Liver (tissue), 3 donors: ENCODE measurements at regions not wholly inside any gene's neighbourhood (a gene's known extent, or its start where the extent isn't known, plus 50 kb on each side); places are given as distances from the start of the nearest gene placed in this dataset.

ENCODE experiments used
- TF ChIP-seq, protein P1 (sequence below): IDR thresholded peaks from 2 replicates; pipeline ENCODE4 v1.6.1; 2016; ENCODE audit warnings: antibody characterized with exemption
- TF ChIP-seq, protein P2 (sequence below): IDR thresholded peaks from 2 replicates; pipeline ENCODE4 v1.6.1; 2016; ENCODE audit warnings: antibody characterized with exemption
- TF ChIP-seq, protein P3 (sequence below): fragments of 150-350 bp; IDR thresholded peaks from 2 replicates; pipeline ENCODE4 v1.5.1; 2017; ENCODE audit warnings: improper control_type of control experiment, low read depth, low read length; ENCODE audit not compliant: missing input control
- donor health status: healthy.
- donor health status: healthy.

DNA sequence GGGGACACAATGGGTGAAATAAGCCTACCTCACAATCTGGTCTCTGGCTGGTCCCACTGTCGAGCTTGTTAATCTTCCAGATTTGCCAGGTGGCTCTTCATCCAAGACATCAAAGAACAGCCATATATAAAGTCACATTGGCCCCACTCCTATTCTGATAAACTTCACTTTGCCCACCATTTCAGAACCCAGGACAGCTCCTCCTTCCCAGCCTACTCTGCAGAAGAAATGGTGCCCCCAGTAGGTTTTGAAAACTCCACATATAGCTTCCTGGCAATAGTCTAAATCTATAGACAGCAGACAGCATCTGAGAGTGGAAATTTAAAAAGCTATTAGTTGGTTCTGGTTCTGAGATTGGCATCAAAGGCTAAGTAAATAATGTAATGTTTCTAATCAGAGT is 143.1 kb upstream of the PCSK2 start:
- TF ChIP-seq, protein P1, sequence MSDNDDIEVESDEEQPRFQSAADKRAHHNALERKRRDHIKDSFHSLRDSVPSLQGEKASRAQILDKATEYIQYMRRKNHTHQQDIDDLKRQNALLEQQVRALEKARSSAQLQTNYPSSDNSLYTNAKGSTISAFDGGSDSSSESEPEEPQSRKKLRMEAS, result no peak
- TF ChIP-seq, protein P2, sequence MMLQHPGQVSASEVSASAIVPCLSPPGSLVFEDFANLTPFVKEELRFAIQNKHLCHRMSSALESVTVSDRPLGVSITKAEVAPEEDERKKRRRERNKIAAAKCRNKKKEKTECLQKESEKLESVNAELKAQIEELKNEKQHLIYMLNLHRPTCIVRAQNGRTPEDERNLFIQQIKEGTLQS, result no peak
- TF ChIP-seq, protein P3, sequence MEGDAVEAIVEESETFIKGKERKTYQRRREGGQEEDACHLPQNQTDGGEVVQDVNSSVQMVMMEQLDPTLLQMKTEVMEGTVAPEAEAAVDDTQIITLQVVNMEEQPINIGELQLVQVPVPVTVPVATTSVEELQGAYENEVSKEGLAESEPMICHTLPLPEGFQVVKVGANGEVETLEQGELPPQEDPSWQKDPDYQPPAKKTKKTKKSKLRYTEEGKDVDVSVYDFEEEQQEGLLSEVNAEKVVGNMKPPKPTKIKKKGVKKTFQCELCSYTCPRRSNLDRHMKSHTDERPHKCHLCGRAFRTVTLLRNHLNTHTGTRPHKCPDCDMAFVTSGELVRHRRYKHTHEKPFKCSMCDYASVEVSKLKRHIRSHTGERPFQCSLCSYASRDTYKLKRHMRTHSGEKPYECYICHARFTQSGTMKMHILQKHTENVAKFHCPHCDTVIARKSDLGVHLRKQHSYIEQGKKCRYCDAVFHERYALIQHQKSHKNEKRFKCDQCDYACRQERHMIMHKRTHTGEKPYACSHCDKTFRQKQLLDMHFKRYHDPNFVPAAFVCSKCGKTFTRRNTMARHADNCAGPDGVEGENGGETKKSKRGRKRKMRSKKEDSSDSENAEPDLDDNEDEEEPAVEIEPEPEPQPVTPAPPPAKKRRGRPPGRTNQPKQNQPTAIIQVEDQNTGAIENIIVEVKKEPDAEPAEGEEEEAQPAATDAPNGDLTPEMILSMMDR, result no peak
